SJCRH30 (cell line): ENCODE measurements at regions not wholly inside any gene's neighbourhood (a gene's known extent, or its start where the extent isn't known, plus 50 kb on each side); places are given as distances from the start of the nearest gene placed in this dataset.

Source experiments
- DNase-seq, 2 experiments: peaks; one replicate each; pipeline ENCODE4 v3.0.0-alpha.2; 2015 to 2020
- H3K27ac ChIP-seq: fragments of 250-450 bp; sonication (Bioruptor Pico); 2 replicates; pipeline ENCODE4 v1.5.1; 2020; ENCODE audit warnings: mild to moderate bottlenecking, moderate library complexity
- H3K27me3 ChIP-seq: fragments of 250-450 bp; sonication (Bioruptor Pico); 2 replicates; pipeline ENCODE4 v1.5.1; 2020; ENCODE audit warnings: mild to moderate bottlenecking, moderate library complexity
- H3K36me3 ChIP-seq: fragments of 250-450 bp; sonication (Bioruptor Pico); 2 replicates; pipeline ENCODE4 v1.5.1; 2020; ENCODE audit warnings: mild to moderate bottlenecking, moderate library complexity
- H3K4me1 ChIP-seq: fragments of 250-450 bp; sonication (Bioruptor Pico); 2 replicates; pipeline ENCODE4 v1.5.1; 2020; ENCODE audit warnings: mild to moderate bottlenecking, moderate library complexity
- H3K4me3 ChIP-seq: fragments of 250-450 bp; sonication (Bioruptor Pico); 2 replicates; pipeline ENCODE4 v1.5.1; 2020; ENCODE audit warnings: mild to moderate bottlenecking, moderate library complexity
- H3K9me3 ChIP-seq: fragments of 250-450 bp; sonication (Bioruptor Pico); replicated peaks from 2 replicates; pipeline ENCODE4 v1.5.1; 2020; ENCODE audit warnings: mild to moderate bottlenecking, moderate library complexity

DNA sequence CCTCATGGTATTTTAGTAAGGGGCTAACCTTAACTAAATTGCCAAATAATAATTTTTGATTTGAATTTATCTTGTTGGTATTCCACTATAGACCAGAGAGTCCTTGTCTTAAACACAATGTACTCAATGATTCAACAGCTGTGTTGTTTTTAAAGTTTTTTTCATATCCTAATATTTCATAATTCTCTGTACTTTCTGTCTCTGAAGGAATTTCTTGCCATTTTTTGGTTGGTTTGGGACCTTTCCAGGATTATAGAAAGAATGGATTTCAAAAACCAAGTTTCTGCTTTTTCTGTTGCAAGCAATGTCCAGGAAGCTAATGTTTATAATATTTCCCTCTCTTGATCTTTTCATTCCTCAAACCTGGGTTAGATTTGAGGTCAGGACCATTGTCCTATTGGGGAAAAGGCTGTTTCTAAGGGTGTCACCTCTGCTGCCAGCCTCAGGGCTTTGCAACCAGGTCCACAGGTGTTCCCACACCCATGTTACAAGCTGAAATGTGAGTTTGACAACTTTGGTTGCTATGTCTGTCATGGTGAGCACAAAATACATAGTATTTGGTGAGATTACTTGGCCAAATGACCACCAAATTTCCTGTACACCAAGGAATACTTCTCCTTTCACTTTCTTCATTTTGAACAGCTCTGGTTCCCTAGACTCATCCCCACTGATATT is 363.7 kb upstream of the RGMA start:
- Histone ChIP-seq H3K4me3 (no peak overlapping the region), H3K27me3 (no peaks in the 10 kb centered on the region), H3K27ac (no peak overlapping the region), H3K36me3 (no peaks in the 10 kb centered on the region), H3K9me3 (no peaks in the 10 kb centered on the region), H3K4me1 (peaks cover 27% of the 10 kb centered on the region)
- no peak for DNase-seq

DNA sequence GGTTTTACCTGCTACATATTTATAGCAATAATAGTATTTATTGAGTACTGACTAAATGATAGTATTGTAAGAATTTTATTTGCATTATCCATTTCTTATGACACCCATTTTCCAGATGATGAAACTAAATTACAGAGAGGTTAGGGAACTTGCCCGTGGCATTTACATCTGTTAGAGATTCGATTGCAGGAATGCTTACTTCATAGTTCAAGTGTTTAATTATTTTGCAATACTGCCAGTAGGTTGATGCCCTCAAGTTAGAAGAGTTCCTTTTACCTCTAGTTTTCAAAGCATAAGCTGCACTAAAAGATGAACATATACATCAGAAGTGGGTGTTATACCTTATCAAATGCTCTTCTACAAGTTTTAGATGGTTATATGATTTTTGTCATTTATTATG is 362.8 kb upstream of the RGMA start:
- H3K36me3 ChIP-seq: no peaks in the 10 kb centered on the region
- H3K4me1 ChIP-seq: peaks cover 27% of the 10 kb centered on the region
- no peak for DNase-seq
- no peaks in the 10 kb centered on the region for H3K27me3 ChIP-seq
- H3K27ac ChIP-seq: no peak overlapping the region
- no peak overlapping the region for H3K4me3 ChIP-seq
- H3K9me3 ChIP-seq: no peaks in the 10 kb centered on the region

DNA sequence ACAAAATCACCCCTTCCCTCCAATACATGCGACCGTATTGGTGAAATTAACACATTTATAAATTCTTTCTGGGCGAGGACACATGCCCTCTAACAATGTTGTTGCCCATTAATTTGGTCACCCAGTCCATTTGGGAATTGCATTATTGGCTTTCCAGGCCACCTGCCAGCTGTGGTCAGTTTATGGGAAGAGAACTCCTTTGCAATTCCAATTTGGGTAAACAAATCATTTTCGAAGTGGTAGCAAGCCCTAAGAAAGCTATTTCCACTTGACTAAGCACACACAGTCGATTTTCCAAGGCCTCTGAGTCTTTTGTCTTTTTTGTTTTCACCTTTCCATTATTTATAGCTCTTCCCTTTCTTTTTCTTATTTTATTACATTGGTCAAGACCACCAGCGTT is 362.3 kb upstream of the RGMA start:
- no peaks in the 10 kb centered on the region for H3K36me3 ChIP-seq
- H3K4me1 ChIP-seq: peaks cover 27% of the 10 kb centered on the region
- H3K27ac ChIP-seq: no peak overlapping the region
- no peaks in the 10 kb centered on the region for H3K9me3 ChIP-seq
- H3K27me3 ChIP-seq: no peaks in the 10 kb centered on the region
- DNase-seq: peak; percentile 65 to 79
- no peak overlapping the region for H3K4me3 ChIP-seq

DNA sequence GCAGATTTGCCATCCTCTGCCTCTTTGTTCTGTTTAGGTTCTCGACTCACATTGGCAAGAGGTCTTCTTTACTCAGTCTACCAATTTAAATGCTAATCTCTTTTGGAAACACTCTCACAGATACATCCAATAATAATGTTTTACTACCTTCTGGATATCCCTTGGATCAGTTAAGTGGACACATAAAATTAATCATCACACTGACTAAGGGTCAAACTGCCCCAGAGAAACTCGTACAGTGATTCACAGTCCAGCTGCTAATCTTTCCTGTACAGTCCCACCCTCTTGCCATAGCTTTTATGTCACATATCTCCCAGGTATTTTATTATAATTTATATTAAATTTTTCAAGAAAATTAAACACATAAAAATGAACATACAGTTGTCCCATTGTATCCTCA is 360.8 kb upstream of the RGMA start:
- Histone ChIP-seq H3K36me3 (no peaks in the 10 kb centered on the region), H3K27ac (no peak overlapping the region), H3K4me3 (no peak overlapping the region), H3K9me3 (no peaks in the 10 kb centered on the region), H3K27me3 (no peaks in the 10 kb centered on the region), H3K4me1 (peaks cover 27% of the 10 kb centered on the region)
- DNase-seq: no peak

DNA sequence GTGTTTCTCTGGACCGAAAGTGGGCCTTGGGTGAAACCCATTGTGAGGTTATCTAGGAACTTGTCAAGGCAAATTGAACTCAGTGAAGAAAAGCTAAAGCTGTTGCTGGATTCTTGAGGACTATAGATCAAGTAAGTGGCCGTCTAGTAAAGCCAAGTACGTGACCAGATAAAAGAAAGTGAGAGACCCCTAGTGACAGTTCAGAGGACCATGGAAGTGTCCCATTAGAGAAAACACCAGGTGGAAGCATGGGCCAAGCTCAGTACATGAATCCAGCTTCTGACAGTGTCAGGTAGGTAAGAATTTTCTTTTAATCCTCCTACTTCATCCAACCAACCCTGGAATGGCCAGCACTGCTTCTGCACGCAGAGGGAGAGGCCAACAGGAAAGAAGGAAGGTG is 349.3 kb upstream of the RGMA start:
- no peak for DNase-seq
- Histone ChIP-seq H3K4me1 (peaks cover 4% of the 10 kb centered on the region; the same call in 1 of the 2 replicates), H3K4me3 (no peak overlapping the region), H3K36me3 (no peaks in the 10 kb centered on the region), H3K9me3 (peaks cover 3% of the 10 kb centered on the region), H3K27me3 (no peaks in the 10 kb centered on the region), H3K27ac (no peak overlapping the region)

DNA sequence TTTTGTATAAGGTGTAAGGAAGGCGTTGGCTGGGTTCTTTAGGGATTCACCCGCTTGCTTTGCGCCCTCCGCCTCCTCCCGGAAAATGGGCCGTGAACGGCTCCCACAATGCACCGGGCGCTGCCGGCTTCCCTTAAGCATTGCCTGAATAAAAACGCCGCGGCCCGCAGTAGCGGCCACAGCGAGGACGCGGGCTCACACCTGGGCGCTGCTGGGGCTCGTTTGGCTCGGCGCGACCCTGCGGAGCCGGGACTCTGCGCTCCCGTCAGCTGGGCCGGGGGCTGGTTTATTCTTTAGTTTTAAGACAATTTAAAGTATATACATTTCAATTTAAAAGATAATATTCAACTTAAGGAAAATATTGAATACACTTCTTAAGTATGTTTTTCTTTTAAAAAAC is 343.5 kb upstream of the RGMA start:
- H3K9me3 ChIP-seq: peaks cover 17% of the 10 kb centered on the region
- peaks cover 23% of the 10 kb centered on the region for H3K4me1 ChIP-seq
- no peaks in the 10 kb centered on the region for H3K27me3 ChIP-seq
- no peak overlapping the region for H3K27ac ChIP-seq
- no peak overlapping the region for H3K4me3 ChIP-seq
- H3K36me3 ChIP-seq: no peaks in the 10 kb centered on the region
- DNase-seq: no peak

DNA sequence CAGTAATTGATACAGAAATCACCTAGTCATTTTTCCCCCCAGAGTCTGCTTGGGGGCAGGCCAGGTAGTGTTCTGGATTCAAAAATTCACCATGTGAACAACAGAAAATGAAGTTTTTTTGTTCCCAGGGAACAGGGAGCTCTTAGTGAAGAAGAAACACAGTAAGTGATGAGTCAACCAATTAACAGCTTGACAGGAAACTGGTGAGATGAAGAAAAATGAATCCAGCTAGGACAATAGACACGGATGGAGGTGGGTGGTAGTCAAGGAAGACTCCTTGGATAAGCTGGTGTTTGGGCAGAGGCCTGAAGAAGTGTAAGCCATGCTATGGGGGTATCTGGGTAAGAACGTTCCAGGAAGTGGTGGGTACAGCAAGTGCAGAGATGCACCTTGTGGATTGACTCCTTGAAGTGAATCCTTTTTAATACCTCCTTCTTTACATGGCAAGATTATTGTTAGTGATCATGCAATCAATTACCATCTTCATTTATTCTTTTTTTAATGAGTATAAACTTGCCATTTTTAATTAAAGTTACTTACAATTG is 339.9 kb upstream of the RGMA start:
- no peaks in the 10 kb centered on the region for H3K27me3 ChIP-seq
- peak in 1 of 2 experiments; percentile 39 for DNase-seq
- peaks cover 22% of the 10 kb centered on the region for H3K4me1 ChIP-seq
- H3K9me3 ChIP-seq: peaks cover 14% of the 10 kb centered on the region
- peak overlapping the region; percentile 81 for H3K27ac ChIP-seq
- no peak overlapping the region for H3K4me3 ChIP-seq
- no peaks in the 10 kb centered on the region for H3K36me3 ChIP-seq

DNA sequence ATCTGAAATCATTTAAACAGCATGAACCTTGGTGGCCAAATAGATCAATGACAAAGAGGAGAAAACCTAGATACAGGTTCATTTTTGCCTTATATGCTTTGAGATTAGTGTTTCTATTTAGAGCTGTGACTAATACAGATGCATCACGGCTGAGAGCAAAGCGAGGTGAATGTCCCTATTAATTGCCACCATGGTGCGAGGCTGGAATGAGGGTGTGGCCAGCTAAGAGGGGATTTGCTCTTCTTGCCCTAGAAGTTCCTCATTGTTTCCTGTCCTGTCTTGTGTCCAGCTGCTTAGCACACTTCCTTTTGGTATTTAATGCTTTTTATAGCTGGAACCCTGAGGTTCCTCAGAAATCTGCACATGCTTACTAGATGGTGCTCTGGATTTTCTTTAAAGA is 339.1 kb upstream of the RGMA start:
- Histone ChIP-seq H3K27ac (peak overlapping the region; percentile 81), H3K4me1 (peaks cover 22% of the 10 kb centered on the region), H3K4me3 (no peak overlapping the region), H3K36me3 (no peaks in the 10 kb centered on the region), H3K27me3 (no peaks in the 10 kb centered on the region), H3K9me3 (peaks cover 14% of the 10 kb centered on the region)
- peak; percentile 90 to 94 for DNase-seq

DNA sequence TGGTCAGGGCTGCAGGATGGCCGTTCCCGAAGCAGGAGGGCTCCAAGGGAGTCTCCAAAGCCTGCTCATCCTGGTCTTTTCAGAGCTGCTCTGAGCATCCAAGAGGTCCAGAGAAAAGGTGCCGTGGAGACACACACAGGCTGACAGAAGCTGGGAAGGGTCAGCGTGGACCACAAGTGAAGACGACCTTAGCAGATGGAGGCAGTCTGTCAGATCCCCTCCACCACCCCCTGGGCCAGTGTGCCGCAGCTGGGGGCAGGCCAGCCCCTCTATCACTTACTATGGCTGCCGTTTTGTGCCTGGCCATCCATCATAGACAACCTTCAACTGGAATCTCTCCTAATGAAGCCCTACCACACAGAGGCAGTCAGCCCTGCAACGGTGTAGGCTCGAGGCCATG is 335.1 kb upstream of the RGMA start:
- no peak for DNase-seq
- Histone ChIP-seq H3K36me3 (no peaks in the 10 kb centered on the region), H3K27me3 (no peaks in the 10 kb centered on the region), H3K9me3 (no peaks in the 10 kb centered on the region), H3K4me3 (no peak overlapping the region), H3K27ac (no peak overlapping the region), H3K4me1 (peaks cover 21% of the 10 kb centered on the region)

DNA sequence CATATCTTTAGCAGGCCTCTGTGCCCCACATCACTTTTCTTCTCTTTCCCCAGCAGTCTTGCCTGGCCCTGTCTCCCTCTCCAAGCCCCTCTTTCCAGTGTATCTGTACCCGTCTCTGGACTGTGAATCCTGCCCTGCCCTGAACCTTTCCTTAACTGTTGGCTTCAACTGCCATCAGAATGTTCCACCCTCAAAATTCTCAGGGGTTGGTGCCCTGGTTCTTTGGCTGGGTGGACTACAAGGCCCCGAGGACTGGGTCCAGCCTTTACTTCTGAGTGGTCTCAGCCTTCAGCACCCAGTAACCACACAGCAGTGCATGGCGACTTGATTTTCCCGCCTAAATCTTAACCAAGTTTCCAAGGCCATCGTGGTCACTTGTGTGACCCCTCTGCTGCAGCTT is 333.5 kb upstream of the RGMA start:
- no peaks in the 10 kb centered on the region for H3K36me3 ChIP-seq
- DNase-seq: no peak
- H3K27ac ChIP-seq: no peak overlapping the region
- peaks cover 4% of the 10 kb centered on the region for H3K4me1 ChIP-seq
- no peaks in the 10 kb centered on the region for H3K9me3 ChIP-seq
- no peaks in the 10 kb centered on the region for H3K27me3 ChIP-seq
- no peak overlapping the region for H3K4me3 ChIP-seq

DNA sequence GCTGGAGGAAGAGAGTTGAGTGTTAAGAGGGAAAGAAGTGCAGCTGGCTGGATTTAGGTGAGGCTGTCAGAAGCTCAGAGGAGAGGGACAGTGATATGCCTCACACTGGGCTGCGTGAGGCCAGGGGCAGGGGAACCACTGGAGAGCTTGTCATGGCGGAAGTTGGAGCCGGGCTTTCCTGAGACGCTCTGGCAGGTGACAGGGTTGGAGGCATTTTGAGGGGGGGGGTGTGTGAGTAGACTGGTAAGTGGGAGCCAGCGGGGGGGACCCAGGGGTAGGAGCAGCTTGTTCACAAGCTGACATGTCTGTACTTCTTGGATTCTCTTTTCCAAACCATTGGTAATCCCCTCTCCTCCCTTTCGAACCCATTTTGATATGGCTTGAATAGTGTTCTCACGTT is 331.5 kb upstream of the RGMA start:
- Histone ChIP-seq H3K27ac (no peak overlapping the region), H3K9me3 (no peaks in the 10 kb centered on the region), H3K4me3 (no peak overlapping the region), H3K36me3 (no peaks in the 10 kb centered on the region), H3K27me3 (no peaks in the 10 kb centered on the region), H3K4me1 (peaks cover 7% of the 10 kb centered on the region)
- no peak for DNase-seq

DNA sequence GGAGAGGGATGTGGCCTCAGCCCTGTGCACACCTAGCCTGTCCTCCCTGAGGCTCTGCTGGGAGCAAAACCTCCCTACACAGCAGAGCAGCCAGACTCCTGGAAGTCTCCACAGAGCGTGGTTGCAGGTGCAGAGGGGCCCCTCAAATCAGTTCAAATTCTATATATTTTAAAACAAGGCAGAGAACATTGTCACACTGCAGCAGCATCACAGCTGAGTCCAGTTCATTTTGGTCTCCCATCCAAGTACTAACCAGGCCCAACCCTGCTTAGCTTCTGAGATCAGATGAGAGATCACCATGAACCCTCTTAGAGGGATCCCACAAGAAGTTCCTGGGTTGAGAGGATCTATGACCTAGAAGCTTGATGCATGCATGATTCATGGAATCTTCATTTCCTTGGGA is 331.0 kb upstream of the RGMA start:
- H3K36me3 ChIP-seq: no peaks in the 10 kb centered on the region
- H3K27ac ChIP-seq: no peak overlapping the region
- H3K4me3 ChIP-seq: no peak overlapping the region
- no peaks in the 10 kb centered on the region for H3K27me3 ChIP-seq
- peaks cover 11% of the 10 kb centered on the region for H3K4me1 ChIP-seq
- DNase-seq: no peak
- H3K9me3 ChIP-seq: no peaks in the 10 kb centered on the region

DNA sequence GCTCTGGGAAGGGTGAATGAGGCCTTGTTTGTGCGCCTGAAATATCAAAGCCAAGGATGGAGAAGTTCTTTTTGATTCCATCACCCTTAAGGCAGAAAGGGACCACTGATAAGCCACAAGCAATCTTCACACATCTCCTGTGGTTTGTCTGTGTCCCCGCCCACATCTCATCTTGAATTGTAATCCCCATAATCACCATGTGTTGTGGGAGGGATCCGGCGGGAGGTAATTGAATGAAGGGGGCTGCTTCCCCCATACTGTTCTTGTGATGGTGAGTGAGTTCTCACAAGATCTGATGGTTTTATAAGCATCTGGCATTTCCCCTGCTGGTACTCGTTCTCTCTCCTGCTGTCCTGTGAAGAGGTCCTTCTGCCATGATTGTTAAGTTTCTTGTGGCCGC is 329.6 kb upstream of the RGMA start:
- Histone ChIP-seq H3K36me3 (no peaks in the 10 kb centered on the region), H3K4me3 (no peak overlapping the region), H3K9me3 (no peaks in the 10 kb centered on the region), H3K27ac (no peak overlapping the region), H3K4me1 (peaks cover 21% of the 10 kb centered on the region), H3K27me3 (no peaks in the 10 kb centered on the region)
- no peak for DNase-seq

DNA sequence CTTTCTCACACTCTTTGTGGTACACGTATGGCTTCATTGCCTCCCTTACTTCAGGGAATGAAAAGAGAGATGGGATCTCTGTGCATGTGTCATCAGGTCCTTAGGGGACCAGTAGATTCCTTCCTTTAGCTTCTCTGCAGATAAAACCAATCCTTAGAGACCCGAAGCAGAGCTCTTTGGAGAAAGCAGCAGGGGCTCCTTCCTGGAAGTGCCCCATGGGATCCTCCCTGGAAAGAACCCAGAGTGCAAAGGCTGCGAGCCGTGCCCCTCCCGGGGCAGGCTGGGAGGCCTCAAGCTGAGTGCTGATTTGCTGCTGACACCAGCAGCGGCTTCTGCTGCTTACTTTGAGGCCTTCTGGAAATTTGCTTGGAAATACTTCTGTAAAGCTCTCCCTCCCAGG is 328.6 kb upstream of the RGMA start:
- no peak overlapping the region for H3K4me3 ChIP-seq
- H3K27me3 ChIP-seq: no peaks in the 10 kb centered on the region
- H3K4me1 ChIP-seq: peaks cover 21% of the 10 kb centered on the region
- no peak overlapping the region for H3K27ac ChIP-seq
- H3K9me3 ChIP-seq: no peaks in the 10 kb centered on the region
- no peaks in the 10 kb centered on the region for H3K36me3 ChIP-seq
- DNase-seq: no peak

DNA sequence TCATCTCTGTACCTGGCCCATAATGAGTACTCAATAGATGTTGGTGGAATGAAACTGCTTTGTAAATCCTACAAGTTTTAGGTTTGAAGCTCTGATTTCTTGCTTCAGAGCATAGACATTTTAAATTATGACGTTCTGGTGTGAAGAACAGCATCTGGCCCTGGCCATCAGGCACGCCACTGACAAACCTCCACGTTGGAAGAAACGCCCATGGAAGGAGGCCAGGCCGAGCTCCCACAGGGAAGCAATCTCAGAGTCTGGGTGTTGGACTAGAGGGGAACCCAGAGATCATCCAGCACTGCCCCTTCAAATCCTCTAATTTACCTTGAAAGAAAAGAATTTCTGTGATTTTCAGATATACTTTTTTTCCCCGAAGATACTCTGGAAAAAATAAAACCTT is 328.1 kb upstream of the RGMA start:
- no peak overlapping the region for H3K4me3 ChIP-seq
- no peak for DNase-seq

DNA sequence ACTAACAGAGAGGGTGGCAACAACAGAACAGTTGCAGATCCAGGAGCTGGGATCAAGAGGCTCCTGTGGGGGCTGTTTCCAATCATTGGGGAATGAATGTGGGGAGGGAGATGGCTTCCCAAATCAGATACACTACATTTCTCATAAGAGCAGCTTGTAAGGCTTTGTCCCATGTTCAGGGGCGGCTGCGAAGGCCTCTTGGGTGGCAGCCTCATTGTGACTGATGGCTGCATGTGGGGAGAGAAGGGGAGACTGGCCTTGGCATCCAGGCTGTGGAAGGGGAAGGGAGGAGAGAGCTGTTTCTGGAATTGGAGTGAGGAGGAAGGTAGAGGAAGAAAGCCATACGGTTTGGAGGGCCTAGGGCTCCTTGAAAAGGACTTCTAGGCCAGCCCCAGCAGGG is 326.6 kb upstream of the RGMA start:
- Histone ChIP-seq H3K9me3 (no peaks in the 10 kb centered on the region), H3K4me1 (peaks cover 21% of the 10 kb centered on the region), H3K4me3 (no peak overlapping the region), H3K27ac (peak overlapping the region; percentile 44; the same call in 1 of the 2 replicates), H3K27me3 (no peaks in the 10 kb centered on the region), H3K36me3 (no peaks in the 10 kb centered on the region)
- peak; percentile 45 to 72 for DNase-seq

More for the DNA sequence above, 328.1 kb upstream of the RGMA start:
- Histone ChIP-seq H3K9me3 (no peaks in the 10 kb centered on the region), H3K27ac (no peak overlapping the region), H3K4me1 (peaks cover 21% of the 10 kb centered on the region), H3K36me3 (no peaks in the 10 kb centered on the region), H3K27me3 (no peaks in the 10 kb centered on the region)
